Tibial nerve (tissue), 4 donors: ENCODE measurements at regions not wholly inside any gene's neighbourhood (a gene's known extent, or its start where the extent isn't known, plus 50 kb on each side); places are given as distances from the start of the nearest gene placed in this dataset.

Experiments
- DNase-seq, 2 donors: peaks; one replicate each; pipeline ENCODE4 v3.0.0-alpha.2; 2019; ENCODE audit warnings: low spot score in 2 of 2
- H3K27ac ChIP-seq, 4 donors: fragments of 200-600 bp; sonication (generic) in 3 of 4; one replicate each; pipeline ENCODE4 v1.5.1; 2017 to 2019; ENCODE audit warnings: mild to moderate bottlenecking in 1 of 4
- H3K27me3 ChIP-seq, 2 donors: fragments of 200-600 bp; sonication (generic) in 1 of 2; one replicate each; pipeline versions ENCODE4 v1.5.1 to v1.6.0; 2017 to 2019
- H3K36me3 ChIP-seq, 3 donors: fragments of 200-600 bp; sonication (generic); one replicate each; pipeline ENCODE4 v1.5.1; 2018 to 2019
- H3K4me1 ChIP-seq, 4 donors: fragments of 200-600 bp; sonication (generic) in 3 of 4; one replicate each; pipeline ENCODE4 v1.5.1; 2017 to 2019
- H3K4me3 ChIP-seq, 4 donors: fragments of 200-600 bp; sonication (generic) in 3 of 4; one replicate each; pipeline ENCODE4 v1.5.1; 2017 to 2019; ENCODE audit warnings: mild to moderate bottlenecking in 1 of 4, moderate library complexity in 1 of 4
- H3K9me3 ChIP-seq, 4 donors: fragments of 200-600 bp; sonication (generic) in 3 of 4; one replicate each; pipeline ENCODE4 v1.5.1; 2017 to 2019
- EP300 ChIP-seq, 2 donors: sonication (generic); formaldehyde crosslinking; IDR thresholded peaks; one replicate each; pipeline ENCODE4 v1.6.1; 2017; ENCODE audit warnings: antibody characterized with exemption in 2 of 2, mild to moderate bottlenecking in 1 of 2
- POLR2A ChIP-seq, 2 donors: fragments of 450-650 bp; IDR thresholded peaks; one replicate each; pipeline ENCODE4 v1.6.1; 2017; ENCODE audit warnings: antibody characterized with exemption in 2 of 2, mild to moderate bottlenecking in 2 of 2, moderate library complexity in 2 of 2
- WGBS, 2 donors: methylation state at CpG; one replicate each; pipeline ENCODE4 v1.1.5; 2018; 5-methylcytosine and 5-hydroxymethylcytosine counted together
- TF ChIP-seq, protein P1 (sequence below), 5 experiments: fragments of 200-600 bp in 3 of 5; fragments of 450-650 bp in 2 of 5; sonication (generic) in 3 of 5; IDR thresholded peaks; one replicate each; pipeline ENCODE4 v1.5.1; 2016 to 2019; ENCODE audit warnings: antibody characterized with exemption in 5 of 5, mild to moderate bottlenecking in 3 of 5, moderate library complexity in 2 of 5

DNA sequence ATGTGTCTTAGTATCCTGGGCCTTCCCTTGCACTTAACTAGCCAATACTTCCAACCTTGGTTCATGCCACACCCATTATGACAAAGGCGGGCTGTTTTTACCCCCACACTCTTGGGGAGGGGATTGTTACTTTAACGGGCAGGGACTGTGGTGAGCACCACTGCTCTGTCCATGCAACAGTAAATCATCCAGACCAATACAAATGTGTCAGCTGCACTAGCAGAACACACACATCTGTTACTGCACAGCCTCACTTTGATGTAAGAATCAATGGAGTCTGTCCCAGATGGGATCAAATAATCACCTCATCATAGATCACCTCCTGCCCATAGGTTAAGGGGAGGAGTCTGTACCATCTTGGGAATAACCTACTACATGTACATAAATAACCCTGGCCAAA, 58.1 kb downstream of the NPAP1 start:
- no peaks in the 10 kb centered on the region for H3K4me1 ChIP-seq
- H3K4me3 ChIP-seq = no peak overlapping the region
- H3K36me3 ChIP-seq = no peaks in the 10 kb centered on the region
- H3K27ac ChIP-seq = no peak overlapping the region
- TF ChIP-seq POLR2A (IDR thresholded peaks at IDR 0.05) (no peak), EP300 (IDR thresholded peaks at IDR 0.05) (no peak)
- TF ChIP-seq, protein P1, sequence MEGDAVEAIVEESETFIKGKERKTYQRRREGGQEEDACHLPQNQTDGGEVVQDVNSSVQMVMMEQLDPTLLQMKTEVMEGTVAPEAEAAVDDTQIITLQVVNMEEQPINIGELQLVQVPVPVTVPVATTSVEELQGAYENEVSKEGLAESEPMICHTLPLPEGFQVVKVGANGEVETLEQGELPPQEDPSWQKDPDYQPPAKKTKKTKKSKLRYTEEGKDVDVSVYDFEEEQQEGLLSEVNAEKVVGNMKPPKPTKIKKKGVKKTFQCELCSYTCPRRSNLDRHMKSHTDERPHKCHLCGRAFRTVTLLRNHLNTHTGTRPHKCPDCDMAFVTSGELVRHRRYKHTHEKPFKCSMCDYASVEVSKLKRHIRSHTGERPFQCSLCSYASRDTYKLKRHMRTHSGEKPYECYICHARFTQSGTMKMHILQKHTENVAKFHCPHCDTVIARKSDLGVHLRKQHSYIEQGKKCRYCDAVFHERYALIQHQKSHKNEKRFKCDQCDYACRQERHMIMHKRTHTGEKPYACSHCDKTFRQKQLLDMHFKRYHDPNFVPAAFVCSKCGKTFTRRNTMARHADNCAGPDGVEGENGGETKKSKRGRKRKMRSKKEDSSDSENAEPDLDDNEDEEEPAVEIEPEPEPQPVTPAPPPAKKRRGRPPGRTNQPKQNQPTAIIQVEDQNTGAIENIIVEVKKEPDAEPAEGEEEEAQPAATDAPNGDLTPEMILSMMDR (IDR thresholded peaks at IDR 0.05) = no peak
- no peaks in the 10 kb centered on the region for H3K27me3 ChIP-seq
- peaks cover 0 to 7% (median 0%) of the 10 kb centered on the region in 4 donors for H3K9me3 ChIP-seq
- DNase-seq = no peak
- 86 to 89% methylated on average over 2 of the region's 2 CpGs for WGBS, 2 donors

DNA sequence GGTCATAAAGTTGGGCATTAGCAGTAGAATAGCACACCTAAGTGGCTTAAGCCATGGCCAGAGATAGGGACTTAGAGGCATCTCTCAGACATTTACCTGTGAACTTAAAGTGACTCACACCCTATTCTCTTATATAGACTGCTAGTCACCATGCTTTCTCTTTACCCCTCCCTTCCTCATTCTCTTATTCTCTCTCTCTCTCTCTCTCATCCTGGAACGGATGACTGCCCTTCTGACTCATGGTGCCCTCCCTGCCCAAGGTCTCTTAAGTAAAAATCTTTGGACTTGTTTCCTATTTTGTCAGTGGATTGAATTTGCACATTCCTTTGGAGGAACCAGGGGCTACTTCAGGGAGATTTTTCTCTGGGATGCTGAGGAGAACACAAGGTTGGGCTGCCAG, 58.8 kb downstream of the NPAP1 start:
- DNase-seq = no peak
- Histone ChIP-seq H3K4me1 (no peaks in the 10 kb centered on the region), H3K4me3 (no peak overlapping the region), H3K9me3 (peaks cover 0 to 7% (median 0%) of the 10 kb centered on the region in 4 donors), H3K36me3 (no peaks in the 10 kb centered on the region), H3K27ac (no peak overlapping the region), H3K27me3 (no peaks in the 10 kb centered on the region)
- WGBS, 2 donors = 54 to 58% methylated on average over 1 of the region's 1 CpG
- TF ChIP-seq EP300 (IDR thresholded peaks at IDR 0.05) (no peak), POLR2A (IDR thresholded peaks at IDR 0.05) (no peak)
- TF ChIP-seq, protein P1 (IDR thresholded peaks at IDR 0.05) = no peak

DNA sequence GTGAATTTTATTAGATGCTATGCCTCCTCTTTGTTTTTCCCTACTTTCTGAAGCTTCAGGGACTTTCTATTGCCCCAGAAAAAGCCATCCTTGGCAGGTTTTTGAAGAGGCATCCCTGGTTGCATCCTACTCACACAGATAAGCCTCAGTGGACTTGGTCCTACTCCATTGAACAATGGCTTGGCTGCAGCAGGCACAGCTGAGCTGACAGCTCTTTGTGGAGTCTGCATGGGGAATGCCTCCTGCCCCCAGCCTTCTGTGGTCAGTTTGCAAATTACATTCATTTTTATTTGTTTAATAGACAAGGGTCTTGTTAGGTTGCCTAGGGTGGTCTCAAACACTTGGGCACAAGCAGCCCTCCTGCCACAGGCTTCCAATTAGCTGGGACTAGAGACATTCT, 69.7 kb downstream of the NPAP1 start:
- Histone ChIP-seq H3K27ac (no peak overlapping the region), H3K4me1 (no peaks in the 10 kb centered on the region), H3K9me3 (peaks cover 0 to 15% (median 0%) of the 10 kb centered on the region in 4 donors), H3K36me3 (no peaks in the 10 kb centered on the region), H3K27me3 (no peaks in the 10 kb centered on the region), H3K4me3 (no peak overlapping the region)
- no peak for DNase-seq
- no peak for TF ChIP-seq POLR2A (IDR thresholded peaks at IDR 0.05)
- no peak for TF ChIP-seq EP300 (IDR thresholded peaks at IDR 0.05)
- TF ChIP-seq, protein P1 (IDR thresholded peaks at IDR 0.05) = no peak

DNA sequence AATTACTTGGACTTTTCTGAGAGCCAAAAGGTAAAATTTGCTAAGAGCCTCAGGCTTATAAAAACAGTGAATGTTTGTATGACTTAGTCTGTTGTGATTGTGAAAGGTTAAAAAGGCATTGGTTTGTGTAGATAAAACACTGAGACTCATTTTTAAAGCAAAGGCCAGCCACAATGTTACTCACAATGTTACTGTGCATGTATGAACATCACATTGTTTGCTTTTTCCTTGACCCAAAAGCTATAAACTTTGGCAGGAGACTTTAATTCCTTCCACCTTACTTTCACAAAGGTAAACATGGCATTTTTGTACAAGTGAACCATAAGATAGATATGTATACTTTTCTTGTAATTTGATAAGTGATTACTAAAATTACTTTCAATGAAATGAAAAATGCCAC, 70.5 kb downstream of the NPAP1 start:
- DNase-seq = no peak
- Histone ChIP-seq H3K27ac (no peak overlapping the region), H3K4me3 (no peak overlapping the region), H3K27me3 (no peaks in the 10 kb centered on the region), H3K9me3 (peaks cover 0 to 15% (median 0%) of the 10 kb centered on the region in 4 donors), H3K36me3 (no peaks in the 10 kb centered on the region), H3K4me1 (no peaks in the 10 kb centered on the region)
- TF ChIP-seq POLR2A (IDR thresholded peaks at IDR 0.05) (no peak), EP300 (IDR thresholded peaks at IDR 0.05) (no peak)
- TF ChIP-seq, protein P1 (IDR thresholded peaks at IDR 0.05) = no peak

DNA sequence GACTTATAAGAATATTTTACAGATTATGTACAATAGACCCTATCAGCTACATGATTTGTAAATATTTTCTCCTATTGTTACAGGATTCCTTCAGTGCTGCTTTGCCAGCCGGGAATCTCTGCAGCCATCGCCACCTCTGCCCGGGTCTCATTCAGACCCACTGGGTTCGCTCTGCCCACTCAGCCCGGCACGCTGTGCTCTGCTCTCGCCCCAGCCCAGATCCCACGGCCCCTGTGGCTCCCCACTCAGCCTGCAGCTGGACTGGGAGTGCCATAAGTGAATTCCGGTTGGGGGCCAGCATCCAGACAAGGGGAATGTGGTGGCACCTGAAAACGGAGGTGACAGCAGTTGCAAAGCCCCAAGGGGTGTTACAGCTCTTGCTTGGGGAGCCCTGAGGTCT, 71.8 kb downstream of the NPAP1 start:
- H3K27ac ChIP-seq = no peak overlapping the region
- WGBS, 2 donors = 81 to 87% methylated on average over 10 of the region's 10 CpGs
- H3K4me1 ChIP-seq = no peaks in the 10 kb centered on the region
- DNase-seq = no peak
- TF ChIP-seq, protein P1 (IDR thresholded peaks at IDR 0.05) = no peak
- TF ChIP-seq POLR2A (IDR thresholded peaks at IDR 0.05) (no peak), EP300 (IDR thresholded peaks at IDR 0.05) (no peak)
- H3K27me3 ChIP-seq = no peaks in the 10 kb centered on the region
- H3K4me3 ChIP-seq = no peak overlapping the region
- peaks cover 0 to 15% (median 0%) of the 10 kb centered on the region in 4 donors for H3K9me3 ChIP-seq
- H3K36me3 ChIP-seq = no peaks in the 10 kb centered on the region
